B cell (primary cell): ENCODE measurements at regions not wholly inside any gene's neighbourhood (a gene's known extent, or its start where the extent isn't known, plus 50 kb on each side); places are given as distances from the start of the nearest gene placed in this dataset.

Source experiments
- ATAC-seq: fragments of 200-7000 bp; cut with Tn5 transposase; one replicate; pipeline ENCODE4 v1.10.0; 2021; ENCODE audit warnings: low read depth, mild to moderate bottlenecking, moderate number of reproducible peaks, moderate library complexity
- CTCF ChIA-PET: fragments of 350-600 bp; sonication (Branson Sonifier 250); formaldehyde crosslinking; loops from one replicate; lab custom pipeline; 2021; ENCODE audit warnings: antibody characterized with exemption, inconsistent platforms; lab: Charles Lee
- POLR2A ChIA-PET: fragments of 350-600 bp; sonication (Branson Sonifier 250); formaldehyde crosslinking; loops from one replicate; lab custom pipeline; 2021; ENCODE audit warnings: antibody characterized with exemption; lab: Charles Lee
- DNase-seq: peaks from one replicate; pipeline ENCODE4 v3.0.0; 2013
- H2AFZ ChIP-seq: 2 replicates; pipeline ENCODE4 v1.6.1; 2012; ENCODE audit warnings: mild to moderate bottlenecking, low read depth, low read length; ENCODE audit not compliant: insufficient read depth, poor library complexity, severe bottlenecking
- H3K27ac ChIP-seq, 2 donors: 1 replicate in 1 of 2; 2 replicates in 1 of 2; pipeline ENCODE4 v1.5.1; 2012 to 2013; ENCODE audit warnings: low read length in 2 of 2, mild to moderate bottlenecking in 2 of 2, moderate library complexity in 1 of 2
- H3K27me3 ChIP-seq, 4 experiments: fragments of 200-600 bp in 1 of 4; sonication (generic) in 1 of 4; replicated peaks in 1 of 4; 1 replicate in 2 of 4; 2 replicates in 2 of 4; pipeline versions ENCODE4 v1.6.1 to v1.7.0; 2013 to 2016; ENCODE audit warnings: low read length in 3 of 4, mild to moderate bottlenecking in 2 of 4, mixed read lengths in 1 of 4, moderate library complexity in 1 of 4; ENCODE audit not compliant: insufficient read depth in 4 of 4, control insufficient read depth in 3 of 4; ENCODE audit errors: control extremely low read depth in 1 of 4
- H3K36me3 ChIP-seq, 2 experiments: replicated peaks in 1 of 2; 1 replicate in 1 of 2; 2 replicates in 1 of 2; pipeline versions ENCODE4 v1.6.1 to v1.7.1; 2013; ENCODE audit warnings: low read length in 1 of 2; ENCODE audit not compliant: insufficient read depth in 2 of 2, control insufficient read depth in 1 of 2; ENCODE audit errors: control extremely low read depth in 1 of 2, extremely low read depth in 1 of 2
- H3K4me1 ChIP-seq, 2 donors: fragments of 200-600 bp in 1 of 2; sonication (generic) in 1 of 2; 1 replicate in 1 of 2; 2 replicates in 1 of 2; pipeline versions ENCODE4 v1.5.1 to v1.6.1; 2013 to 2017; ENCODE audit warnings: low read length in 2 of 2; ENCODE audit not compliant: control insufficient read depth in 2 of 2, insufficient read depth in 2 of 2
- H3K4me2 ChIP-seq: replicated peaks from 2 replicates; pipeline ENCODE3; 2012; ENCODE audit warnings: mild to moderate bottlenecking, low read depth, low read length; ENCODE audit not compliant: poor library complexity, severe bottlenecking
- H3K4me3 ChIP-seq, 5 experiments: fragments of 200-600 bp in 1 of 5; sonication (generic) in 1 of 5; 1 replicate in 3 of 5; 2 replicates in 2 of 5; pipeline versions ENCODE4 v1.5.1 to v1.7.0; 2011 to 2016; ENCODE audit warnings: low read length in 4 of 5, mild to moderate bottlenecking in 4 of 5, low read depth in 2 of 5, control low read depth in 1 of 5, moderate library complexity in 1 of 5; ENCODE audit not compliant: insufficient read depth in 1 of 5; ENCODE audit errors: control extremely low read depth in 1 of 5, extremely low read depth in 1 of 5
- H3K79me2 ChIP-seq: fragments of 200-600 bp; sonication (generic); one replicate; pipeline ENCODE4 v1.6.0; 2016; ENCODE audit warnings: low read length; ENCODE audit not compliant: control insufficient read depth, insufficient read depth
- H3K9ac ChIP-seq: fragments of 200-600 bp; sonication (generic); 2 replicates; pipeline ENCODE4 v1.6.1; 2017; ENCODE audit warnings: mild to moderate bottlenecking, low read length, moderate library complexity
- H3K9me3 ChIP-seq, 3 donors: one replicate each; pipeline versions ENCODE4 v1.6.1 to v1.7.1; 2013; ENCODE audit warnings: low read length in 2 of 3; ENCODE audit not compliant: control insufficient read depth in 2 of 3, insufficient read depth in 1 of 3; ENCODE audit errors: control extremely low read depth in 1 of 3
- H4K20me1 ChIP-seq: 2 replicates; pipeline ENCODE4 v1.6.0; 2012; ENCODE audit warnings: mild to moderate bottlenecking, low read length; ENCODE audit not compliant: insufficient read depth, control insufficient read depth, poor library complexity, severe bottlenecking
- H3K27ac Mint-ChIP-seq: one replicate; pipeline ENCODE4 v1.8.0; 2021; ENCODE audit warnings: mixed read lengths
- H3K27me3 Mint-ChIP-seq: one replicate; pipeline ENCODE4 v1.8.0; 2021; ENCODE audit warnings: mixed read lengths
- H3K4me1 Mint-ChIP-seq: one replicate; pipeline ENCODE4 v1.8.0; 2021; ENCODE audit warnings: mixed read lengths
- H3K4me3 Mint-ChIP-seq: one replicate; pipeline ENCODE4 v1.8.0; 2021; ENCODE audit warnings: mixed read lengths
- H3K9me3 Mint-ChIP-seq: one replicate; pipeline ENCODE4 v1.8.0; 2022; ENCODE audit warnings: mixed read lengths; ENCODE audit not compliant: insufficient read depth
- EZH2 ChIP-seq: IDR thresholded peaks from 2 replicates; pipeline ENCODE4 v1.6.1; 2012; ENCODE audit warnings: borderline replicate concordance, low read depth, mild to moderate bottlenecking, moderate library complexity, low read length; ENCODE audit not compliant: insufficient read depth, poor library complexity, severe bottlenecking
- WGBS: methylation state at CpG from one replicate; pipeline ENCODE4 v1.1.5; 2013; ENCODE audit warnings: missing lambda C conversion rate; ENCODE audit not compliant: insufficient coverage; 5-methylcytosine and 5-hydroxymethylcytosine counted together
- intact Hi-C: fragments of 100-400 bp; cut with micrococcal nuclease; formaldehyde crosslinking; loops from one replicate; pipeline ENCODE4 v1.10.0; 2022
- TF ChIP-seq, protein P1 (sequence below): fragments of 200-600 bp; IDR thresholded peaks from one replicate; pipeline ENCODE4 v1.8.0; 2022; ENCODE audit warnings: antibody characterized with exemption, mild to moderate bottlenecking

DNA sequence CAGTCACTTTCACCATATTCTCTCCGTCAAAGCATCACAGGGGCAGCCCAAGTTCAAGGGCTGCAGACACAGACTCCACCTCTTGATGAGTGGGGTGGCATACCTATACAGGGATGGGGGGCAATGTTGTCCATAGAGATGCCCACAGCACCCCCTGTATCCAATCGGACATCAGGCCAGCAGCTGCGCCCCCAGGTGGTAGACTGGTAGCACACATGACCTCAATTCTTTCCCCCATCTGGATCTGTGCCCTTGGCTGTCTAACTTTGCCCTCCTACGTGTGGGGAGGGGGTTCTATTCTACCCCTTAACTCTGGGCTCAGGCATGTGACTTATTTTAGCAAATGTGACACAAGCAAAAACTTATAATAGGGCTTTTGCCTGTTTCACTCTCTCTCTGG is 84.0 kb upstream of the SLC25A48 start:
- TF ChIP-seq, protein P1, sequence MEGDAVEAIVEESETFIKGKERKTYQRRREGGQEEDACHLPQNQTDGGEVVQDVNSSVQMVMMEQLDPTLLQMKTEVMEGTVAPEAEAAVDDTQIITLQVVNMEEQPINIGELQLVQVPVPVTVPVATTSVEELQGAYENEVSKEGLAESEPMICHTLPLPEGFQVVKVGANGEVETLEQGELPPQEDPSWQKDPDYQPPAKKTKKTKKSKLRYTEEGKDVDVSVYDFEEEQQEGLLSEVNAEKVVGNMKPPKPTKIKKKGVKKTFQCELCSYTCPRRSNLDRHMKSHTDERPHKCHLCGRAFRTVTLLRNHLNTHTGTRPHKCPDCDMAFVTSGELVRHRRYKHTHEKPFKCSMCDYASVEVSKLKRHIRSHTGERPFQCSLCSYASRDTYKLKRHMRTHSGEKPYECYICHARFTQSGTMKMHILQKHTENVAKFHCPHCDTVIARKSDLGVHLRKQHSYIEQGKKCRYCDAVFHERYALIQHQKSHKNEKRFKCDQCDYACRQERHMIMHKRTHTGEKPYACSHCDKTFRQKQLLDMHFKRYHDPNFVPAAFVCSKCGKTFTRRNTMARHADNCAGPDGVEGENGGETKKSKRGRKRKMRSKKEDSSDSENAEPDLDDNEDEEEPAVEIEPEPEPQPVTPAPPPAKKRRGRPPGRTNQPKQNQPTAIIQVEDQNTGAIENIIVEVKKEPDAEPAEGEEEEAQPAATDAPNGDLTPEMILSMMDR, result no peak
- TF ChIP-seq EZH2, result no peak
- no peak overlapping the region for H3K27ac ChIP-seq
- Mint-ChIP-seq H3K4me3 (no peak overlapping the region), H3K9me3 (peaks cover 4% of the 10 kb centered on the region), H3K27me3 (no peaks in the 10 kb centered on the region), H3K27ac (no peak overlapping the region), H3K4me1 (no peaks in the 10 kb centered on the region)
- H3K27me3 ChIP-seq, result no peaks in the 10 kb centered on the region
- H3K36me3 ChIP-seq, result no peaks in the 10 kb centered on the region
- no peak overlapping the region for H2AFZ ChIP-seq
- ChIA-PET POLR2A (no interaction called here), CTCF (no interaction called here)
- intact Hi-C loops, result no loop called here
- peaks cover 0 to 20% (median 0%) of the 10 kb centered on the region in 3 donors for H3K9me3 ChIP-seq
- H4K20me1 ChIP-seq, result no peaks in the 10 kb centered on the region
- H3K9ac ChIP-seq, result no peak overlapping the region
- H3K4me1 ChIP-seq, result no peaks in the 10 kb centered on the region
- H3K79me2 ChIP-seq, result no peaks in the 10 kb centered on the region
- H3K4me3 ChIP-seq, result no peak overlapping the region
- no peak for ATAC-seq
- H3K4me2 ChIP-seq, result no peak overlapping the region
- DNase-seq, result no peak
- 83% methylated on average over 1 of the region's 4 CpGs for WGBS

DNA sequence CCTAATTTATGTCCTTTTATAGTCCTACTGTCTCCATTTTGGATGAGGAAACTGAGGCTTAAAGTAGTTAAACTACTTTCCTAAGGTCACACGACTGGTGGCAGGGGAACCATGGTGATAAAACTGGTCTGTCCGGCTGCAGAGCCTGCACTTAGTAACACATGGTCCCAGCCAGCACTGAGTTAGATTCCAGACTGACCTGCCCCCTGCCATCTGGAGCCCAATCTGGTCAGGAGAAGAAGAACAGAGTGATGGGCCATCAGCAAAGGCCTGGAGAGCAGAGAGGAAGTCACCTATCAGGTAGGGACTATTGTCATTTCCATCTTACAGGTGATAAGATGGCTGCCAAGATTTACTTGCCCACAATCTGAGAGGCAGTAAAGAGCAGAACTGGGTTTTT is 86.6 kb upstream of the SLC25A48 start:
- H3K4me1 ChIP-seq, result no peaks in the 10 kb centered on the region

More for the DNA sequence above, 86.6 kb upstream of the SLC25A48 start:
- Histone ChIP-seq H3K27me3 (no peaks in the 10 kb centered on the region), H3K4me3 (no peak overlapping the region), H3K4me2 (no peak overlapping the region), H3K79me2 (no peaks in the 10 kb centered on the region), H3K9me3 (peaks cover 0 to 32% (median 0%) of the 10 kb centered on the region in 3 donors), H2AFZ (no peak overlapping the region), H3K9ac (no peak overlapping the region), H4K20me1 (no peaks in the 10 kb centered on the region), H3K36me3 (no peaks in the 10 kb centered on the region), H3K27ac (no peak overlapping the region)
- DNase-seq (no peak), ATAC-seq (no peak)
- TF ChIP-seq, protein P1, result no peak
- no peak for TF ChIP-seq EZH2
- Mint-ChIP-seq H3K27ac (no peak overlapping the region), H3K4me1 (no peaks in the 10 kb centered on the region), H3K9me3 (peaks cover 4% of the 10 kb centered on the region), H3K27me3 (no peaks in the 10 kb centered on the region), H3K4me3 (no peak overlapping the region)
- CTCF ChIA-PET, result no interaction called here
- POLR2A ChIA-PET, result no interaction called here
- intact Hi-C loops, result no loop called here
- 88% methylated on average over 2 of the region's 2 CpGs for WGBS
